WTC11 (cell line): ENCODE measurements at regions not wholly inside any gene's neighbourhood (a gene's known extent, or its start where the extent isn't known, plus 50 kb on each side); places are given as distances from the start of the nearest gene placed in this dataset.

Experiments used
- ATAC-seq: fragments of 200-7000 bp; cut with Tn5 transposase; 2 replicates; pipeline ENCODE4 v1.10.0; 2021; ENCODE audit warnings: mild to moderate bottlenecking, moderate library complexity
- CTCF ChIA-PET: fragments of 300-600 bp; sonication (Branson Sonifier 250); formaldehyde crosslinking; loops from one replicate; lab custom pipeline; 2021; ENCODE audit warnings: antibody characterized with exemption; lab: Charles Lee
- POLR2A ChIA-PET: fragments of 350-600 bp; sonication (Branson Sonifier 250); formaldehyde crosslinking; loops from one replicate; lab custom pipeline; 2021; ENCODE audit warnings: antibody characterized with exemption; lab: Charles Lee
- DNase-seq: peaks from one replicate; pipeline ENCODE4 v3.0.0; 2021; ENCODE audit warnings: low spot score
- H3K27ac Mint-ChIP-seq: 2 replicates; pipeline ENCODE4 v1.8.0; 2021; ENCODE audit warnings: mixed read lengths
- H3K27me3 Mint-ChIP-seq: 2 replicates; pipeline ENCODE4 v1.8.0; 2021; ENCODE audit warnings: low read depth, mild to moderate bottlenecking, moderate library complexity, mixed read lengths
- H3K36me3 Mint-ChIP-seq: 2 replicates; pipeline ENCODE4 v1.8.0; 2021; ENCODE audit warnings: mixed read lengths
- H3K4me1 Mint-ChIP-seq: 2 replicates; pipeline ENCODE4 v1.8.0; 2022; ENCODE audit warnings: mixed read lengths
- H3K4me3 Mint-ChIP-seq: 2 replicates; pipeline ENCODE4 v1.8.0; 2021; ENCODE audit warnings: mild to moderate bottlenecking, moderate library complexity, mixed read lengths
- H3K9me3 Mint-ChIP-seq: 2 replicates; pipeline ENCODE4 v1.8.0; 2021; ENCODE audit warnings: mixed read lengths
- AR ChIP-seq: fragments of 250-450 bp; sonication (Bioruptor Pico); IDR thresholded peaks from 2 replicates; pipeline ENCODE4 v1.9.0; 2021; ENCODE audit warnings: mild to moderate bottlenecking
- ATF1 ChIP-seq: sonication (generic); formaldehyde crosslinking; IDR thresholded peaks from 2 replicates; pipeline ENCODE4 v1.8.1; 2023; ENCODE audit warnings: mild to moderate bottlenecking, moderate library complexity, missing genetic modification reagents
- ATF2 ChIP-seq: sonication (generic); formaldehyde crosslinking; IDR thresholded peaks from 2 replicates; pipeline ENCODE4 v1.8.1; 2022; ENCODE audit warnings: low read depth, missing genetic modification reagents, borderline replicate concordance
- CREM ChIP-seq: sonication (generic); formaldehyde crosslinking; IDR thresholded peaks from 2 replicates; pipeline ENCODE4 v1.8.1; 2022; ENCODE audit warnings: mild to moderate bottlenecking, missing genetic modification reagents, moderate library complexity
- HMGA2 ChIP-seq: fragments of 250-450 bp; sonication (Bioruptor Pico); IDR thresholded peaks from 2 replicates; pipeline ENCODE4 v1.4.0; 2021; ENCODE audit warnings: mild to moderate bottlenecking, moderate library complexity
- HMGXB4 ChIP-seq: sonication (generic); formaldehyde crosslinking; IDR thresholded peaks from 2 replicates; pipeline ENCODE4 v1.8.1; 2023; ENCODE audit warnings: mild to moderate bottlenecking, moderate library complexity, missing genetic modification reagents
- NFE2L1 ChIP-seq: sonication (generic); formaldehyde crosslinking; IDR thresholded peaks from 2 replicates; pipeline ENCODE4 v1.8.1; 2023; ENCODE audit warnings: missing genetic modification reagents
- NR2C2 ChIP-seq: sonication (generic); formaldehyde crosslinking; IDR thresholded peaks from 2 replicates; pipeline ENCODE4 v1.8.0; 2022; ENCODE audit warnings: mild to moderate bottlenecking, missing genetic modification reagents
- PRDM15 ChIP-seq: sonication (generic); formaldehyde crosslinking; IDR thresholded peaks from 2 replicates; pipeline ENCODE4 v1.8.0; 2022; ENCODE audit warnings: missing genetic modification reagents
- PRRX2 ChIP-seq: fragments of 250-450 bp; sonication (Bioruptor Pico); IDR thresholded peaks from 2 replicates; pipeline ENCODE4 v1.8.0; 2021; ENCODE audit warnings: mild to moderate bottlenecking
- RELA ChIP-seq: sonication (generic); formaldehyde crosslinking; IDR thresholded peaks from 2 replicates; pipeline ENCODE4 v1.8.1; 2022; ENCODE audit warnings: missing genetic modification reagents, mild to moderate bottlenecking, borderline replicate concordance
- RORB ChIP-seq: fragments of 250-450 bp; sonication (Bioruptor Pico); IDR thresholded peaks from 2 replicates; pipeline ENCODE4 v1.9.0; 2021; ENCODE audit warnings: mild to moderate bottlenecking
- SP1 ChIP-seq: sonication (generic); formaldehyde crosslinking; conservative IDR thresholded peaks from 2 replicates; pipeline ENCODE4 v1.8.1; 2022; ENCODE audit warnings: missing genetic modification reagents
- TCF7 ChIP-seq: sonication (generic); formaldehyde crosslinking; IDR thresholded peaks from 2 replicates; pipeline ENCODE4 v1.8.0; 2022; ENCODE audit warnings: mild to moderate bottlenecking, low read depth, missing genetic modification reagents, moderate library complexity
- ZNF138 ChIP-seq: sonication (generic); formaldehyde crosslinking; conservative IDR thresholded peaks from 2 replicates; pipeline ENCODE4 v1.8.1; 2022; ENCODE audit warnings: mild to moderate bottlenecking, moderate library complexity, missing genetic modification reagents
- ZNF219 ChIP-seq: sonication (generic); formaldehyde crosslinking; IDR thresholded peaks from 2 replicates; pipeline ENCODE4 v1.8.0; 2023; ENCODE audit warnings: missing genetic modification reagents, mild to moderate bottlenecking, borderline replicate concordance
- ZNF263 ChIP-seq: sonication (generic); formaldehyde crosslinking; IDR thresholded peaks from 2 replicates; pipeline ENCODE4 v1.8.1; 2022; ENCODE audit warnings: low read depth, mild to moderate bottlenecking, moderate library complexity, missing genetic modification reagents

- TF ChIP-seq ZNF219 (no peak), RORB (CRISPR knock-in tag) (no peak), RELA (CRISPR knock-in tag) (no peak)
Measured at GRCh38 chr12:97943359-97943758, 480.8 kb downstream of the RMST start (continued).

GRCh38 chr12:97944576-97944975, 482.0 kb downstream of the RMST start:
- H3K9me3 Mint-ChIP-seq: peaks cover 30% of the 10 kb centered on the region
- ATAC-seq: no peak
- no peaks in the 10 kb centered on the region; the same call in 1 of the 2 replicates for H3K27me3 Mint-ChIP-seq
- CTCF ChIA-PET: no interaction called here
- H3K4me1 Mint-ChIP-seq: peaks cover 23% of the 10 kb centered on the region
- peaks cover 24% of the 10 kb centered on the region for H3K36me3 Mint-ChIP-seq
- no peak overlapping the region for H3K27ac Mint-ChIP-seq
- TF ChIP-seq CREM (CRISPR knock-in tag) (no peak), ZNF138 (CRISPR knock-in tag) (no peak), HMGXB4 (CRISPR knock-in tag) (no peak), ZNF263 (no peak), PRDM15 (CRISPR knock-in tag) (no peak), SP1 (CRISPR knock-in tag) (no peak), PRRX2 (CRISPR knock-in tag) (no peak), NFE2L1 (CRISPR knock-in tag) (no peak), ATF2 (CRISPR knock-in tag) (no peak), NR2C2 (CRISPR knock-in tag) (no peak), HMGA2 (CRISPR knock-in tag) (no peak), ATF1 (no peak)
- TF ChIP-seq, all 79 proteins: peak for 0
- DNase-seq: no peak
- POLR2A ChIA-PET: no interaction called here
- no peak overlapping the region for H3K4me3 Mint-ChIP-seq

GRCh38 chr12:97946701-97947100, 484.1 kb downstream of the RMST start:
- H3K4me1 Mint-ChIP-seq: peaks cover 29% of the 10 kb centered on the region
- TF ChIP-seq AR: no peak
- TF ChIP-seq TCF7 (CRISPR knock-in tag): no peak
- no peaks in the 10 kb centered on the region; the same call in 1 of the 2 replicates for H3K27me3 Mint-ChIP-seq
- H3K4me3 Mint-ChIP-seq: no peak overlapping the region
- no peak overlapping the region for H3K27ac Mint-ChIP-seq
- peaks cover 34% of the 10 kb centered on the region for H3K9me3 Mint-ChIP-seq
- peaks cover 24% of the 10 kb centered on the region for H3K36me3 Mint-ChIP-seq
- CTCF ChIA-PET: no interaction called here
- DNase-seq: no peak
- no peak for ATAC-seq
- POLR2A ChIA-PET: no interaction called here
